ENCODE measurements at regions not wholly inside any gene's neighbourhood (a gene's known extent, or its start where the extent isn't known, plus 50 kb on each side); places are given as distances from the start of the nearest gene placed in this dataset.

- DNase-seq = no peak
Measured at GRCh38 chr6:30806581-30807183, 62.3 kb upstream of the IER3 start.

DNA sequence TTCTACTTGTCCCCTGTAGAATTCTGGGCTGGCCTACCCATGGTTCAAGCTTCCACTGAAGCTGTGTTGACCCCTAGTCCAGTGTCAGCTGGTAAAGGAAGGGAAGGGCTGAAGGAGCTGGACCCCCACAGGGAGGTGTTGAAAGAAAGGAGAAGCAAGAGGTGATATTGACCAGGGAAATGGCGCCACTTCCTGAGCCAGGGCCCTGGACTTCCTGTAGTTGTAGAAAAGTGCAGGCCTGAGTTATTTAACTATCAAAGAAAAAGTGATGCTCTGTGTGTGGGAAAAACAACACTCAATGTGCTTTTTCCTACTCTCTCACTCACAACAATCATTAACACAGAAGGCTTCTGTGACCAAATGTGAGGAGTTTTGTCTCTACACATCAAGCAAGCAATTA lies 60.0 kb upstream of the IER3 start:
- no peak for DNase-seq

DNA sequence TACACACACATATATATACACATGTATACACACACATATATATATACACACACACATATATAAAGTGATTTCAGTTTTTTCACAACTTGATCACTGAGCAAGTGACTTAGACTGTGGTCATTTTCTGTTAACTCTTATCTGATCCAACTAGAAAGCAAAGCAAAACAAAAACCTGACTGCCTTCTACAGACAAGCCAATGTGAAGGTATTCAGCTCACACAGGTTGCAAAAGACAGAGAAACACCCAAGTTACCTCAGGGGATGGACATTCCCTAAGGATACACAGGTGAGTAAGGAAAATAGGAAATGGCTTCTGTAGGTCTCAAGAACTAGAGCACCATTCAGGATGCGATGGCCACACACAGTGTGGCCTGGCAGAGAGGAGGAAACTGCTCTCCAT lies 58.4 kb upstream of the IER3 start:
- no peak for DNase-seq

DNA sequence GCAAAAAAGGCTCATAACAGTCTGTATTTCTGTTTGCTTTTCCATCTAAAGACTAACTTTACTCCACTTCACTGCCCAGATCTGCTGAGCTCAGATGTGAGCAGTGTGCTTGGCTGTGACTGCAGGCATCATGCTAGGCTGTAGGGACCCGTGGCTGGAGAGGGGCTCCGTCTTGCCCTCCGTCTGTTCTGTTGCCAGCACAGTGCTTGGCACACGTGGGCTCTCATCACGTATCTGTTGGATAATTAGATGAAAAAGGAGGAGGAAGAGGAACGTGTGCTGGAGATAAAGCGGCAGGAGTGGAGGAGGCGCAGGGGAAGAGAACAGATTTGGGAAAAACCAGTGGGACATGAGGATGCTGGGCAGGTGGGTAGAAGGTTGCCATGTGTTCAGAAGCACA lies 57.6 kb upstream of the IER3 start:
- no peak for DNase-seq

DNA sequence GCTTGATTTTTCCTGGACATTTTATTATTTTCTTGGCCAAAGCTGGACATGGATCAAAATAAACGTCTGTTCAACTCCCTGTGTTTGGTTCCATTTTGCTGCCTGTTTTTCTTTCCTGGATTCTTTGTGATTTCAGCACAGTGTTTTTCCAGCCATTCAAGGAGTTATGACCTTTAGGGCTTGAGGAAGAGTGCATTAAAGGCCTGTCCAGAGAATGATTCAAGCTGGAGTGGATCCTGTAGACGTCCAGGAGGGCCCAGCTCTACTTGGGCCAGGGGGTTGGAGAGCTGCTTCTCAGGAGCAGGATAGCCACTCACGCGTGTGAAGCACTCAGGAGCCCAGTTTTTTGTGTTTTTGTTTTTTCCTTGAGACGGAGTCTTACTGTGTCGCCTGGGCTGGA lies 56.5 kb upstream of the IER3 start:
- no peak for DNase-seq

- no peak for DNase-seq
Measured at GRCh38 chr6:30799210-30799609, 54.9 kb upstream of the IER3 start.

GRCh38 chr6:30798494-30798893 lies 54.1 kb upstream of the IER3 start:
- DNase-seq = no peak

DNA sequence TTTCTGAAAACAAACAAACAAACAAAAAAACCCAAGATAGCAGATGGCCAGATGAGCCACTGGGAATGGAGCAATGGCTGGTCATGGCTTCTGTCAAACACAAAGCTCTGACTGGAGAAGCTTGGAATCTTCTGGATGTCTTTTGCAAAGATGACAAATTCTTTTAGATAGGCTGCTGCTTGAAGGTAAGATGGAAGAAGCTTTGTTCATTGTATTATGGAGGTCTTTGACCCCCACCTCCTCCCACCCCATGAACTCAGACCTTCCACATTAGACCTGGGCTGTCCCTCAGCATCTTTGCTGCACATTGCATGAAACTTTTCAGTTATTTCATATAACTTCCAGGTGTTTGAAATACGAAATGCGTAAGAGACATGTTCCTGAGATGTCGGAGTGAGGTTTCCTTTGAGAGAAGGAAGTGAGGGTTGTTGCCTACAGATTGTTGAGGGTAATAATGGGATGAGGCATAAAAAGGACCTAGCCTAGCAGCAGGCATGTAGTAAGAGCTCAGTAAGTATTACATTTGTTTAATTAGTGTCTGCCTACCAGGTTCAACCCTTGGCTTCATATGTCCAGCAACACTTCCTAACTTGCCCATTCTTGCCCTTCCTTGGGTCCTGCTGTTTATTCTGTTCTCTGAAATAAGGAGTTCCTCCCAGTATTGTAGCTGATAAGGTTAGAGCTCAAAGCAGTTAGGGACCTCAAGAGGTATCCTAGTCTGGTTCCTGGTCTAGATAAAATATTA lies 51.4 kb upstream of the IER3 start:
- no peak for DNase-seq
